Right lobe of liver (tissue), 4 donors: ENCODE measurements at regions not wholly inside any gene's neighbourhood (a gene's known extent, or its start where the extent isn't known, plus 50 kb on each side); places are given as distances from the start of the nearest gene placed in this dataset.

ENCODE experiments used
- CTCF ChIP-seq, 4 donors: fragments of 200-600 bp in 3 of 4; fragments of 450-650 bp in 1 of 4; IDR thresholded peaks; one replicate each; pipeline versions ENCODE4 v1.5.1 to v1.8.0; 2016 to 2022; ENCODE audit warnings: antibody characterized with exemption in 4 of 4, mild to moderate bottlenecking in 2 of 4
- POLR2A ChIP-seq: fragments of 450-650 bp; IDR thresholded peaks from one replicate; pipeline ENCODE4 v1.6.1; 2017; ENCODE audit warnings: antibody characterized with exemption, mild to moderate bottlenecking
- donor health status: DM: no; HTN: no; CAD: no.
- donor health status: DM: no; HTN: no; CAD: no.
- donor health status: DM: no; HTN: yes; CAD: no.

DNA sequence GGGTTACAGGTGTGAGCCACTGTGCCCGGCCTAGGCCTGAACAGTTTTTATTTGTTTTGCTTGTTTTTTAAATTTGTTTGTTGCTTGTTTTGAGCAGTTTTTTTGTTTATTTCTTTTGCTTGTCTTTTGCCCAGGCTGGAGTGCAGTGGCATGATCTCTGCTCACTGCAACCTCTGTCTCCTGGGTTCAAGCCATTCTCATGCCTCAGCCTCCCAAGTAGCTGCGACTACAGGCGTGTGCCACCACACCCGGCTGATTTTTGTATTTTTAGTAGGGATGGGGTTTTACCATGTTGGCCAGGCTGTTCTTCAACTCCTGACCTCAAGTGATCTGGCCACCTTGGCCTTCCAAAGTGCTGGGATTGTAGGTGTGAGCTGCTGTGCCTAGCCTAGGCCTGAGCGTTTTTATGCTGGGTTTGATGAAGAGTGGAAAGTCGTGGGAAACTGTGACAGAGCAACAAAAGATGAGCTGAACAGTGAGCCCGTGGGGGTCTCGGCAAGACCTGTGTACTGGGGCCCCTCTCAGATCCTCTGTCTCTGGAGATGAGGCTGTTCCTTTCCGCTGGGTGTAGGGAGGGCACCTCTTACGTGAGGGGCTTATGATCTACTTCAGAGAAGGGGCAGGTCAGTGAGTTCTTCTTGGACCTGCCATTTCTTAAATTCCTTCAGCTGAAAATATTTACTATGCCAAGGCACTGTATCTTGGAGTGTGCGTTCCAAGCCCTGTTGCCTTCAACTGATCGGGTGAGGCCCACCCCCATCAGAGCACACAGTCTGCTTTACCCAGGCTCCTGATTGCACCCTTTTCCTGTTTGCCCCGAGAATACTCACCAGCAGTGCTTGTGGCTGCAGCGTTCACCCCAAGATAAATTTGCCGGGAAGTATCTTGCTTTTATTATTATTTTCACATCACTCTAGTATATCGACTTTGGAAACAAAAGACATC, 322.1 kb downstream of the SEC14L1 start:
- TF ChIP-seq CTCF (IDR thresholded peaks at IDR 0.05) (no peak), POLR2A (no peak)
